Left lung (tissue), 4 donors: ENCODE measurements at regions not wholly inside any gene's neighbourhood (a gene's known extent, or its start where the extent isn't known, plus 50 kb on each side); places are given as distances from the start of the nearest gene placed in this dataset.
"Not testable (repeated sequence)": the region's sequence is repeated elsewhere in the genome, so short reads cannot be mapped to it uniquely, and the experiment has no call there.

Source experiments
- ATAC-seq: fragments of 200-7000 bp; cut with Tn5 transposase; one replicate; pipeline ENCODE4 v1.9.1; 2020; ENCODE audit warnings: moderate library complexity
- DNase-seq, 4 donors: peaks; one replicate each; pipeline ENCODE4 v3.0.0-alpha.2; 2013 to 2020
- H3K27ac ChIP-seq, 2 donors: fragments of 200-600 bp; sonication (generic) in 1 of 2; one replicate each; pipeline versions ENCODE4 v1.5.0 to v1.8.0; 2020 to 2021
- H3K27me3 ChIP-seq, 2 donors: fragments of 200-600 bp; sonication (generic) in 1 of 2; one replicate each; pipeline versions ENCODE4 v1.5.0 to v1.8.0; 2020 to 2021
- H3K36me3 ChIP-seq, 2 donors: fragments of 200-600 bp; sonication (generic) in 1 of 2; one replicate each; pipeline versions ENCODE4 v1.5.0 to v1.8.0; 2020 to 2021
- H3K4me1 ChIP-seq, 2 donors: fragments of 200-600 bp; one replicate each; pipeline ENCODE4 v1.8.0; 2021
- H3K4me3 ChIP-seq, 2 donors: fragments of 200-600 bp; sonication (generic) in 1 of 2; one replicate each; pipeline versions ENCODE4 v1.5.0 to v1.8.0; 2020 to 2021; ENCODE audit warnings: mild to moderate bottlenecking in 1 of 2
- H3K9me3 ChIP-seq, 2 donors: fragments of 200-600 bp; sonication (generic) in 1 of 2; one replicate each; pipeline versions ENCODE4 v1.5.0 to v1.8.0; 2020 to 2021
- intact Hi-C, 2 donors: fragments of 100-400 bp; cut with DNase I; formaldehyde crosslinking; loops; one replicate each; pipeline versions ENCODE4 v1.11.2 to v1.14.2; 2022
- donor health status: DM: no; HTN: yes; CAD: no.
- donor health status: DM: no; HTN: no; CAD: no.

DNA sequence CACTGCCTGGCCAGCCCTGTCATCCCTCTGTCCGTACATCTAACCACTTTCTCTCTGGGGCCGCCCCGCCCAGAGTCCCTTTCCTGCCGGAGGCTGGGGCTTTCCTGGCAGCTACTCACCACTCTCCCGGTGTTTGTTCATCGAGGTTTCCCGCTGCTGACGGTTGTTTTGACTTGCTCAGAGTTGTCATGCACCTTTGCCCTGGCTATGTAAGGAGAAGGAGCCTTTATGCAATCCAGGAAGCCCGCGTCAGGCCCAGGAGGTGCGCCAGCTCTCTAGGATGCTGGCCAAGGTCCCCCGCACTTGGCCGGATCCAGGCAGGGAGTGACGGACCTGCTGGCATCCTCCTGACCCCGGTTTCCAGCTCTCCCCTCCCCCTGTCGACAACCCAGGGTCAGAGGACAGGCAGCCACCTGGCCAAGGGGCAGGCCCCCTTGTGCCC lies 51.0 kb upstream of the SIK1 start:
- peak; percentile 88 for ATAC-seq
- H3K27me3 ChIP-seq, H3K9me3 ChIP-seq, DNase-seq, H3K36me3 ChIP-seq, H3K4me3 ChIP-seq, intact Hi-C loops, H3K27ac ChIP-seq, H3K4me1 ChIP-seq: not testable (repeated sequence)
